Erythroblast (primary cell): ENCODE measurements at regions not wholly inside any gene's neighbourhood (a gene's known extent, or its start where the extent isn't known, plus 50 kb on each side); places are given as distances from the start of the nearest gene placed in this dataset.

Experiments used
- GATA1 ChIP-seq: IDR thresholded peaks from 2 replicates; pipeline ENCODE4 v1.6.1; 2011; ENCODE audit warnings: low read depth, mild to moderate bottlenecking, control low read depth, low read length, moderate library complexity
- POLR2A ChIP-seq: IDR thresholded peaks from 2 replicates; pipeline ENCODE4 v1.6.1; 2011; ENCODE audit warnings: mild to moderate bottlenecking, low read length

GRCh38 chr10:113319479-113319878 is 233.4 kb upstream of the HABP2 start:
- TF ChIP-seq POLR2A: no peak
- no peak for TF ChIP-seq GATA1
